Right lobe of liver (tissue), 4 donors: ENCODE measurements at regions not wholly inside any gene's neighbourhood (a gene's known extent, or its start where the extent isn't known, plus 50 kb on each side); places are given as distances from the start of the nearest gene placed in this dataset.
"Not testable (repeated sequence)": the region's sequence is repeated elsewhere in the genome, so short reads cannot be mapped to it uniquely, and the experiment has no call there.

Experiments used
- CTCF ChIP-seq, 4 donors: fragments of 200-600 bp in 3 of 4; fragments of 450-650 bp in 1 of 4; IDR thresholded peaks; one replicate each; pipeline versions ENCODE4 v1.5.1 to v1.8.0; 2016 to 2022; ENCODE audit warnings: antibody characterized with exemption in 4 of 4, mild to moderate bottlenecking in 2 of 4
- POLR2A ChIP-seq: fragments of 450-650 bp; IDR thresholded peaks from one replicate; pipeline ENCODE4 v1.6.1; 2017; ENCODE audit warnings: antibody characterized with exemption, mild to moderate bottlenecking
- donor health status: DM: no; HTN: no; CAD: no.
- donor health status: DM: no; HTN: no; CAD: no.
- donor health status: DM: no; HTN: yes; CAD: no.

DNA sequence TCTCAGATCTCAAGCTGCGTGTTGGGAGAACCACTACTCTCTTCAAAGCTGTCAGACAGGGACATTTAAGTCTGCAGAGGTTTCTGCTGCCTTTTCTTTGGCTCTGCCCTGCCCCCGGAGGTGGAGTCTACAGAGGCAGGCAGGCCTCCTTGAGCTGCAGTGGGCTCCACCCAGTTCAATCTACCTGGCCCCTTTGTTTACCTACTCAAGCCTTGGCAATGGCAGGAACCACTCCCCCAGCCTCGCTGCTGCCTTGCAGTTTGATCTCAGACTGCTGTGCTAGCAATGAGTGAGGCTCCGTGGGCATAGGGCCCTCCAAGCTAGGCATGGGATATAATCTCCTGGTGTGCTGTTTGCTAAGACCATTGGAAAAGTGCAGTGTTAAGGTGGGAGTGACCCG is 155.6 kb upstream of the EDA2R start:
- TF ChIP-seq CTCF (IDR thresholded peaks at IDR 0.05); POLR2A: not testable (repeated sequence)
